Hematopoietic multipotent progenitor cell (in vitro differentiated cells): ENCODE measurements at regions not wholly inside any gene's neighbourhood (a gene's known extent, or its start where the extent isn't known, plus 50 kb on each side); places are given as distances from the start of the nearest gene placed in this dataset.
A peak's percentile ranks its signal among the peaks of the same experiment; 100 is the strongest.

Experiments used
- DNase-seq, 3 donors: peaks; one replicate each; pipeline ENCODE4 v3.0.0-alpha.2; 2011 to 2015; ENCODE audit warnings: low read depth in 2 of 3, low spot score in 2 of 3

GRCh38 chr20:21033817-21034216 lies 72.3 kb downstream of the LINC00237 start:
- no peak for DNase-seq

DNA sequence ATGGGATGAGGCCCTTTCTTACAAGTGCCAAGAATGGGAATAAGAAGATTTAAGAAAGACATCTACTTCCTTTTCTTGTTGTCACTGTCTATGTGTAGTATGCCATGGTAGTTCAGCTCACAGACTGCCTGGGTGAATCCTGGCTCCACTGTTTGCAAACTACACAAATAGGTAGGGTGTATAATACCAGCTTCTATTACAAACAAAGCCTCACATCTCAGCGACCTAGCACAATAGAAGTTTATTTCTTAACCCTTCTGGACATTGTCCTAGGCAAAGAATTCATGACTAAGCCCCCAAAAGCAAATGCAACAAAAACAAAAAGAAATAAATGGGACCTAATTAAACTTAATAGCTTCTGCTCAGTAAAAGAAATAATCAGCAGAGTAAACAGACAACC lies 74.5 kb downstream of the LINC00237 start:
- no peak for DNase-seq

- no peak for DNase-seq
Measured at GRCh38 chr20:21029341-21029740, 76.8 kb downstream of the LINC00237 start.

- DNase-seq, result no peak
Measured at GRCh38 chr20:21028921-21029320, 77.2 kb downstream of the LINC00237 start.

DNA sequence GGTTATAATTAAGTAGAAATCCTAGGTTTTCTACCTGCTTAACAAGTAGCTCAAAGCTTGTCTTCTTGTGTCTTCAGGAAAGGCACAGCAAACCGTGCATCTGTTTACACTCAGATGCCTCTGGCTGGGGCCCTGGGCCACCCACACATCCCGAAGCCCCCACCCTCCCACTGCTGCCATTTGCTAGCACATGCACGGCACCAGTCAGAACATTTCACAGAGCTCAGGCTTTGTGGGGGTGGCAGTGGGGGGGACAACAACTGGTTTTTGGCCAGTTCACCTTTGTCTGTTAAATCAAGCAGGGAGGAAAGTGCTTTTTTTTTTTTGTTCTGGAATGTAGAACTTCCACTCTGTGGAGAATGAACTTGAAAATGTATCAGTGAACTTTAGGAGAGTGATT lies 77.7 kb downstream of the LINC00237 start:
- no peak for DNase-seq

DNA sequence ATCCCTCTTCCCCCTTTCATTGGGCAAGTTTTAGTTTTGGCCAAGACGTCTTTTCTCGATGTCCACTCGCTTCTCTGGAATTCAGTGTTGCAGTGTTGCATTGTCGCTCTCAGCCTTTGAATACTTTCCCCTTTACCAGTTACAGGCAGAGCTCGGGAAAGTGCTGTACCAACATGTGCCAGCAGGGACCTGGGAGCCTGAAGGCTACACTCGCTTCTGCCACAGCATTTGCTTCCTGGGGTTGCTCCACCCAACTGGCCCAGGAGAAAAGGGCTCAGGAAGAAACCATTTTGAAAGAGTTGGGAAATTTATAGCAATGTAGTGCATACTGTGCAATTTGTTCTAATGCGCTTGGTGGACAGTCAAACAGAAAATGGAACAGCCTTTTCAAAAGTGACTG lies 78.6 kb downstream of the LINC00237 start:
- DNase-seq, result no peak

- no peak for DNase-seq
Measured at GRCh38 chr20:21026951-21027350, 79.2 kb downstream of the LINC00237 start.

DNA sequence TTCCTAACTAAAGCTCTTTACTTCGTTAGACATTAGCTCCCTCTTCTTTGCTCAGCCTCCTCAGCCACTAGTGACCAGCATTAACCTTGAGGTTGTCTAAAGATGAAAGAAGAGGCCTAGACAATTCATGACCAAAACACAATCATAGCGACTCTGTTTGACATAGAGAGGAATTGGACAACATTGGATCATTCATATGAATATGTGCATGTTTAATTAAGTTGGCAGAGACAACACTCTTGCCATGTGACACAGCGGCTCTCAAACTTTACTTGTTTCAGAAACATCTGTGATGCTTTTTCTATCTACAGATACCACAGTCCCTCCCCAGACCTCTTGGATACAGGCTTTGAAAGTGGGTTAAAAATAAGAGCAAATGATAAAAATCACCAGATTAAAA lies 81.7 kb downstream of the LINC00237 start:
- no peak for DNase-seq

GRCh38 chr20:21022925-21023324 lies 83.2 kb downstream of the LINC00237 start:
- DNase-seq, result no peak

GRCh38 chr20:21021472-21021790 lies 84.7 kb downstream of the LINC00237 start:
- no peak for DNase-seq

DNA sequence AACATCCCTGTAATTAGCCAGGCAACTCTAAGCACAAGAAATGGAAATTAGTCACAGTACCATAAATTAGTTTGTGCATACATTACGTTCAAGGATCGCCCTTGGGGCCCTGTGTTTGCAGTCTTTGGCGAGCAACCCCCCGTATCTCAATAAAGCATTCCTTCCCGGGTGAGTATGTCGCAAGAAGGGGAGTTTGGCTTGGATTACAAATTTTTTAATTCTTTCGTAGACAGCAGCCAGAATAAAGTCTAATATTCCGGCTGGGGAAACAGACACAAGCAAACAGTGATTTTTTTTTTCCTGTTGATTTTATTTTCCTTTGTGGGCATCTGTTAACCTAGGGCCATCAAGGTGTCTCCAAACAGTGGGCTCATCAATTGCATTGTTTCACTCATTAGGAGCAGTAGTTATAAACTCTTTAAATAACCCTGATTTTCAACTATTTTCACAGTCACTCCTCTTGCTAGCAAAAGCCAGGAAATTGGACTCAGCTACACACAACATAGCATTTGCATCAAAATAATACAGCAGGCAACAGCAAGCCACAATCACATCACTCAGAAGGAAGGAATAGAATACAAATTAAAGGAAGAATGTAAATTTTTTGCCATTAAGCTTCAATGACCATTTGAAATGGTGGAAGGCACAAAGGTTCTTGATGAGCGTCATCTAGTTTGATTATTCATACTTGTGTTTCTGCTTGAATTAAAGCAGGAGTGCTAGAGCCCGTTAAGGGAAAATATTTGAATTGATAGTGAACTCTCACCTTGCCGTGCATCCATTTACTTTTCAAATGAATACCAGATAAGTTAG lies 85.3 kb downstream of the LINC00237 start:
- no peak for DNase-seq

GRCh38 chr20:21019814-21020658 lies 86.1 kb downstream of the LINC00237 start:
- DNase-seq, result no peak

DNA sequence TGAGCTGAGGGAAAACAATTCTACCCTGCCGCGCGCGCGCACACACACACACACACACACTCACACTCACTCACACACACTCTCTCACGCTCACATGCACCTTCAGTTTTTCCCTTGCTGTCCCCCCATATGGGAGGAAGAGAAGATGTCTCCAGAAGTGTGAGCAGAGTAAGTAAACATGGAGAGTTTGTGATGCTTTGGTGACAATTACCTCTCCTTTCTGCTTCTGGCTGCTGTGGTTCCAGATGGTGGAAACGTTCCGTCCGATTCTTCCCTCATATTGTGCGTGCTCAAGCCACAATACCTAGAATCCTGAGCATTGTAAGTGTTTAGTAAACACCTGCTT lies 86.7 kb downstream of the LINC00237 start:
- no peak for DNase-seq

- DNase-seq, result no peak
Measured at GRCh38 chr20:21018576-21018975, 87.6 kb downstream of the LINC00237 start.

DNA sequence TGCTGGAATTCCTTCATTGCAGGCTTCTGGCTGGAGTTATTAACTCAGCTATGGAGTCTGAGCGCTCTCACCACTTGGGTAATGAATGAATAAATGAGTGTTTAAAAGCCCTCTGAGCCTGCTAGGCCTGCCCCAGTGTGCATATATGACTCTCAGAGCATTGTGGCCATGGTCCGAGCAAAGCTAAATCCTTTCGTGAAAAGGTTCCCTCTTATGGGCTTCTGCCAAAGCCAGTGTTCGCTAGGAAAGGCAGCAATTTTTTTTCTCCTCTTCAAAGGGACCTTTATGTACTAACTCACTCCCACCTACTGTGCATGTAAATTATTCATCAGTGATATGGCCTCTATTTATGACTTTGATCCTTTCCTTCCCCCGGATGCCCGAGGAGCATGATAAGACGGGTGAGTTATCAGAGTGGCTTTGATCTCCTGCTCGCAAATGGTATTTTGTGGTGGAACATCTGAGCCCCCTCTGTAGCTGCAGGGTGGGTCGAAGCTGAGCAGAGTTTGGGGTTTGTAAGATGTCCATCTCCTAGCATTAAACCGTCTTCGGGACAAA lies 88.6 kb downstream of the LINC00237 start:
- peak in 1 of 3 donors; percentile 11 for DNase-seq

DNA sequence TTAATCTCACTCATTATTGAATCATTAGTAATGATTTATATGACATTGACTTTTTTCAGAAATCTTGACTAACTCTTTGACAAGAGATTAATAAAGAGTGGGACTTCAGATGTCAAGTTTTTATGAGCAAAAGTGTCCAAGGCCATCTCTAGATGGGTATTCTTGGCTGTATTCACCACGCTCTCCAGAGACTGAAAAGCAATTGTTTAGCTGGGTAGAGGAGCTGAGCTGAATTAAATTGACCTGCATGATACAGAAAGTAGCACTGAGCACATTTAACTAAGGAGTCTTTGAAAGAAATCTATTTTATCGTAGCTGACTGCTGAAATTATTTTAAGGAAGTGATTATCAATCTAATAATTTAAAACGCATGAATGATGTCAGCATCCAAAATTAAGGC lies 89.4 kb downstream of the LINC00237 start:
- no peak for DNase-seq

GRCh38 chr20:21014528-21014927 lies 91.6 kb downstream of the LINC00237 start:
- DNase-seq, result no peak

- DNase-seq, result no peak
Measured at GRCh38 chr20:21008951-21009350, 97.2 kb downstream of the LINC00237 start.

DNA sequence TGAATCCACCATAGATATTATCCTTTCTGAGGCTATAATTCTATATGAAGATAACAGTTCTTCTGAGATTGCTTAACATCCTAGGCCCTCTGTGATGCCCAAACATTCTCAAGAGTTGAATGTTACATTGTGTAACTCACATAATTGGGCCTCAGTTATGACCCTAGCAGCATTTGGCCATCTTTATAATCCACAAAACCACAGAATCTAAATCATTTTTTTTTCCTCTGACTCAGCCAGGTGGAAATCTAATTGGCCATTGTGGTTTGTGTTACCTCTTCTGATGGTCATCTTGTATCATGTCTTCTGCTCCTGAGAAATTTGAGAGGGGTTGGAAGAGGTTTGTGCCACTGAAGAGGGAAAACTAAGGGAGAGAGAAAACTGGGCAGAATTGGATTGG lies 99.5 kb downstream of the LINC00237 start:
- DNase-seq, result no peak

- no peak for DNase-seq
Measured at GRCh38 chr20:21004386-21005076, 101.6 kb downstream of the LINC00237 start.

- DNase-seq, result no peak
Measured at GRCh38 chr20:21003902-21004301, 102.3 kb downstream of the LINC00237 start.
